ENCODE measurements at regions not wholly inside any gene's neighbourhood (a gene's known extent, or its start where the extent isn't known, plus 50 kb on each side); places are given as distances from the start of the nearest gene placed in this dataset.

DNA sequence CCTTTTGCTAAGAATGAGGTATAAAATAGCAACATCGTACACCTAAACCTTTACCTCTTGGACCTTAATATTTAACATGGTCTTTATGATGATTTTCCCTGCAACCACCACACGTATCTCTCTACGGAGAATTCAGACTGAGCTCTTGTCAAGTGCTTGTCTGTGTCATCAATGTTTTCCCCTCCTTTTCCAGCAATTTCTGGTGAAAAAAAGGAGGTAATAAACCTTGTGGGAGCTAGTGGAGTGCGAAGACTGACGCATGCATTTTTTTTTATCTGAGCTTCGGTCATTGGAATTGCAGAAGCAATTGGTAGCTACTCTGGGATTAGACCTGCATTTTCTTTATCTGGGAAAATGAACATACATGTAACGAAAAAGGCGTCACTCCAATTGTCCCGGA is 527.6 kb downstream of the TMEM114 start:
- Histone ChIP-seq H3K27me3 (no peaks in the 10 kb centered on the region), H3K9me3 (peaks cover 0 to 17% (median 12%) of the 10 kb centered on the region in 3 donors)
- no peak for TF ChIP-seq POLR2A (IDR thresholded peaks at IDR 0.05)
- TF ChIP-seq, protein P1, sequence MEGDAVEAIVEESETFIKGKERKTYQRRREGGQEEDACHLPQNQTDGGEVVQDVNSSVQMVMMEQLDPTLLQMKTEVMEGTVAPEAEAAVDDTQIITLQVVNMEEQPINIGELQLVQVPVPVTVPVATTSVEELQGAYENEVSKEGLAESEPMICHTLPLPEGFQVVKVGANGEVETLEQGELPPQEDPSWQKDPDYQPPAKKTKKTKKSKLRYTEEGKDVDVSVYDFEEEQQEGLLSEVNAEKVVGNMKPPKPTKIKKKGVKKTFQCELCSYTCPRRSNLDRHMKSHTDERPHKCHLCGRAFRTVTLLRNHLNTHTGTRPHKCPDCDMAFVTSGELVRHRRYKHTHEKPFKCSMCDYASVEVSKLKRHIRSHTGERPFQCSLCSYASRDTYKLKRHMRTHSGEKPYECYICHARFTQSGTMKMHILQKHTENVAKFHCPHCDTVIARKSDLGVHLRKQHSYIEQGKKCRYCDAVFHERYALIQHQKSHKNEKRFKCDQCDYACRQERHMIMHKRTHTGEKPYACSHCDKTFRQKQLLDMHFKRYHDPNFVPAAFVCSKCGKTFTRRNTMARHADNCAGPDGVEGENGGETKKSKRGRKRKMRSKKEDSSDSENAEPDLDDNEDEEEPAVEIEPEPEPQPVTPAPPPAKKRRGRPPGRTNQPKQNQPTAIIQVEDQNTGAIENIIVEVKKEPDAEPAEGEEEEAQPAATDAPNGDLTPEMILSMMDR (IDR thresholded peaks at IDR 0.05): no peak

DNA sequence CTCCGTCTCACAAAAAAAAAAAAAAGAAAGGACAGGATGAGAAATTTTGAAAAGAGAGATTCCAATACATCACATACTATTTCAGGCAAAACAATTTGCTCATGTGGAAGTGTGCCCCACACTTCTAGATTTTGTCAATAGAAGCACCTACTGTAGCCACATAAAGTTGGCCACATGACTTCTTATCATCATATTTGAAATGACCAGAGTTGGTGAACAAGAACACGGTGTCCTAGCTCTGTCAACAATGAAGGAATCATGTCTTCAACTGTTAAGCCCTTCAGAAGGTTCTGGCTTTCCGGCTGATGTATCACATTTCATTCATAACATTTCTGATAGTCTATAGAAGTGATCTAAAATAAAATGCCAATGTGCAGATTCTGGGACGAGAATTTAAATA is 534.5 kb downstream of the TMEM114 start:
- TF ChIP-seq, protein P1 (IDR thresholded peaks at IDR 0.05): no peak

More for the DNA sequence above, 527.6 kb downstream of the TMEM114 start:
- 49 to 53% methylated on average over 9 of the region's 9 CpGs for WGBS, 2 donors
- Histone ChIP-seq H3K4me3 (no peak overlapping the region), H3K4me1 (peaks cover 0 to 9% (median 0%) of the 10 kb centered on the region in 3 donors), H3K27ac (no peak overlapping the region), H3K36me3 (no peaks in the 10 kb centered on the region)
- intact Hi-C loops (cut with DNase I): no loop called here
- no peak for DNase-seq

DNA sequence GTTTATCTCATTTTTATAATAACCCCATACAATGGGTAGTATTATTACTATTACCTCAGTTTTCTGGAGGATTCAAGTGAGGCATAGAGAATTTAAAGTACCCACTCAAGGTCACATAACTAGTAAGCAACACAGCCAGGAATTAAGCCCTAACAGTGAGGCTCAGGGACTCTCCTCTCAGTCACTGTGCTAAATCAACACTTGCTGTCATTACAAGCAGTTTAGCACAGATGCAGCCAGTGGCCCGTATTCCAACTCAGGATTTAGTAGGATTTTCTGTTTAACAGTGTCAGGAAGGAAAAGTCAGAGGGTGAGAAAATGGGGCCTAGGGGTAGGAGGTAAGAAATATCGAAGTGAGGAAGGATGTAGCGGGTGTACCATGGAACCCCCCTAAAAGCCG is 536.9 kb downstream of the TMEM114 start:
- Histone ChIP-seq H3K4me3 (no peak overlapping the region), H3K36me3 (no peaks in the 10 kb centered on the region), H3K4me1 (no peaks in the 10 kb centered on the region), H3K27ac (no peak overlapping the region), H3K27me3 (no peaks in the 10 kb centered on the region), H3K9me3 (no peaks in the 10 kb centered on the region)
- DNase-seq: no peak
- TF ChIP-seq, protein P1 (IDR thresholded peaks at IDR 0.05): no peak
- no peak for TF ChIP-seq POLR2A (IDR thresholded peaks at IDR 0.05)
- 67% methylated on average over 4 of the region's 4 CpGs for WGBS, 2 donors
- intact Hi-C loops (cut with DNase I): no loop called here

More for the DNA sequence above, 534.5 kb downstream of the TMEM114 start:
- DNase-seq: no peak
- no peaks in the 10 kb centered on the region for H3K4me1 ChIP-seq
- intact Hi-C loops (cut with DNase I): no loop called here
- 72 to 76% methylated on average over 4 of the region's 4 CpGs for WGBS, 2 donors
- H3K4me3 ChIP-seq: no peak overlapping the region
- H3K9me3 ChIP-seq: no peaks in the 10 kb centered on the region
- no peak overlapping the region for H3K27ac ChIP-seq
- H3K27me3 ChIP-seq: no peaks in the 10 kb centered on the region
- no peaks in the 10 kb centered on the region for H3K36me3 ChIP-seq

DNA sequence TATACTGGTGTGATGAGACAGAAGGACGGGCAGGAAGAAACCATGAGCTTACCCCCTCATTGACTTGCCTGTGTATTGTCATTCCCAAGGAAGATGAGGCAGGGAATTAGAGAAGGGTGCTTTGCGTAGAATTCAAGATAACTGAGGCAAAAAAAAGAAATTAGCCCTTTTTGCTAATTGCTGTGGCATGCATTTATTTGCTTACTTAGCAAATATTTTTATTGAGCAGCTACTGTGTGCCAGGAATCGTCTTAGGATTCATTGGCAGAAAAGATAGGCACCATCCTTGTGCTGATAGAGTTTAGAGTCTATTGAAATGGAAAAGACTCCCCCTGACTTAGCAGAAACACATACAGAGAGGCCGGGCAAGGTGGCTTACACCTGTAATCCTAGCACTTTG is 541.9 kb downstream of the TMEM114 start:
- Histone ChIP-seq H3K27me3 (no peaks in the 10 kb centered on the region), H3K27ac (no peak overlapping the region), H3K9me3 (no peaks in the 10 kb centered on the region), H3K36me3 (no peaks in the 10 kb centered on the region), H3K4me1 (no peaks in the 10 kb centered on the region), H3K4me3 (no peak overlapping the region)
- no peak for DNase-seq
- intact Hi-C loops (cut with DNase I): no loop called here
- TF ChIP-seq, protein P1 (IDR thresholded peaks at IDR 0.05): no peak
- no peak for TF ChIP-seq POLR2A (IDR thresholded peaks at IDR 0.05)
- 62 to 74% methylated on average over 4 of the region's 4 CpGs for WGBS, 2 donors

DNA sequence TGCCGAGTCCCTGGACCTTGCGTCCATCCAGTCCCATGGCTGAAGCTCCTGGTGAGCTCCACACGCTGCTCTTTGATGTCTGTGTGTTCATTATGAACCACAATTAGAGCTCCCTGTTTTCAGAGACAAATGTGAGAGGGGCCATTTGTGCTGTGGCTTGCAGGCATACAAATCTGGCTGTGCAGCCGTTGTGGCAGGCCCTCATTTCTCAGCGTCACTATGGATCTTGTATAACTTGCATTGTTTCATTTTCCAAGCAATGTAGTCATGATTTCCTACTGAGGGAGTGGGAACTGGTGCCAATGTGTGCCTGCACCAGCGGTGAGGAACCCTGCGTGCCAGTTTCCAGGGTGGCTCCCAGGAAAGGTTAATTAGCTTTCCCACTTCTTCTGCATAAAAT is 542.6 kb downstream of the TMEM114 start:
- no peak overlapping the region for H3K4me3 ChIP-seq
- no peaks in the 10 kb centered on the region for H3K4me1 ChIP-seq
- TF ChIP-seq POLR2A (IDR thresholded peaks at IDR 0.05): no peak
- TF ChIP-seq, protein P1 (IDR thresholded peaks at IDR 0.05): no peak
- H3K27me3 ChIP-seq: no peaks in the 10 kb centered on the region
- no peak overlapping the region for H3K27ac ChIP-seq
- H3K9me3 ChIP-seq: no peaks in the 10 kb centered on the region
- no peak for DNase-seq
- 26 to 58% methylated on average over 3 to 7 of the region's 7 CpGs for WGBS, 2 donors
- H3K36me3 ChIP-seq: no peaks in the 10 kb centered on the region
- intact Hi-C loops (cut with DNase I): no loop called here
